ENCODE measurements at regions not wholly inside any gene's neighbourhood (a gene's known extent, or its start where the extent isn't known, plus 50 kb on each side); places are given as distances from the start of the nearest gene placed in this dataset.
"Not testable (repeated sequence)": the region's sequence is repeated elsewhere in the genome, so short reads cannot be mapped to it uniquely, and the experiment has no call there.

DNA sequence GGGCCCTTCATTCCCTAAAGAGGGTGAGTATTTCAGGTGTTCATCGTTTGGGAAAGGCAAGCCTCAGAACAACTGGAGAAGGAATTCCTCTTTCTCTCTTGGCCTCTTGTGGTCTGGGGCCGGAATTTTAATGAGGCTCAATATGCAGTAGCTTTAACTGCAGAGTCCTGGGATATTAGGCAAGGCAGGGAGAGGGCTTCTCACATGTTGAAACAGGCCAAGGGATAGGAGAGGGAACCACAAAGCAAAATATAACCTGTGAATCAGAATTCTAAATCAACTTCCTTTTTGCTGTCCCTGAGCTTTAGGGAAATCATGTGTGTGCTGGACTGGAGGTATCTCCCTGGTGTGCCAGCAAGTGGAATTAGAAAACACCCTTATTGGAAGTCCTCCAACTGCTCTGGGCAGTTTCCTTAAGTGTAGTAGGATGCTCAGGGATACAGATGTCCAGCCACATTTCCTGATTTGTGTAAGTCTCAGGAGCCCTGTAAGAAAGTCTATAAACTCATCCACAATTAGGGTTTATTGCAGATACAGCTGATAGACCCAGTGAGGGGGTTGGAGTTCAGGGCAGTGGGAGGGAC lies 215.8 kb upstream of the ZRANB2 start:
- no peak for DNase-seq (ENCODE audit: low read depth, low spot score)
- TF ChIP-seq, protein P1, sequence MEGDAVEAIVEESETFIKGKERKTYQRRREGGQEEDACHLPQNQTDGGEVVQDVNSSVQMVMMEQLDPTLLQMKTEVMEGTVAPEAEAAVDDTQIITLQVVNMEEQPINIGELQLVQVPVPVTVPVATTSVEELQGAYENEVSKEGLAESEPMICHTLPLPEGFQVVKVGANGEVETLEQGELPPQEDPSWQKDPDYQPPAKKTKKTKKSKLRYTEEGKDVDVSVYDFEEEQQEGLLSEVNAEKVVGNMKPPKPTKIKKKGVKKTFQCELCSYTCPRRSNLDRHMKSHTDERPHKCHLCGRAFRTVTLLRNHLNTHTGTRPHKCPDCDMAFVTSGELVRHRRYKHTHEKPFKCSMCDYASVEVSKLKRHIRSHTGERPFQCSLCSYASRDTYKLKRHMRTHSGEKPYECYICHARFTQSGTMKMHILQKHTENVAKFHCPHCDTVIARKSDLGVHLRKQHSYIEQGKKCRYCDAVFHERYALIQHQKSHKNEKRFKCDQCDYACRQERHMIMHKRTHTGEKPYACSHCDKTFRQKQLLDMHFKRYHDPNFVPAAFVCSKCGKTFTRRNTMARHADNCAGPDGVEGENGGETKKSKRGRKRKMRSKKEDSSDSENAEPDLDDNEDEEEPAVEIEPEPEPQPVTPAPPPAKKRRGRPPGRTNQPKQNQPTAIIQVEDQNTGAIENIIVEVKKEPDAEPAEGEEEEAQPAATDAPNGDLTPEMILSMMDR (conservative IDR thresholded peaks at IDR 0.05) = no peak
- Mint-ChIP-seq H3K4me1 (no peaks in the 10 kb centered on the region), H3K4me3 (no peak overlapping the region), H3K27me3 (ENCODE audit: low read depth) (no peaks in the 10 kb centered on the region), H3K27ac (ENCODE audit: unreplicated experiment) (no peak overlapping the region), H3K36me3 (ENCODE audit: low read depth) (no peaks in the 10 kb centered on the region), H3K9me3 (peaks cover 3% of the 10 kb centered on the region)

DNA sequence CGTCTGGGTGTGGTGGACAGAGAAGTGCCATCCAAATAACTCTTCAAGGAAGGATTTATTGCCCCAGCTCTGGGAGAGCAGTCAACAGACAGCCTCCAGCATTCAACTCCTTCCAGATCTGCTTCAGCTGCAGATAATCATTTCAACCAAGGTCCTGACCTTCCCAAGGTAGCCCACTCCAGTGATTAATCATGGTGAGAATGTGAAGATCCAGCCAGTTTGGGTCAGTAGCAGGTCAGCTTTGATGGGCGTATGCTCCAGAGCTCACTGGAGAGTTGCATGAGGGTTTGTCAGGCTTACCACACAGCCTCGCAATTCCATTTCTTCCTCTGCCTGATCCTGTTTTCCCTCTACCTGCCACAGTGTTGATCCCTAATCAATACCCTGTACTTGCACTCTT lies 214.5 kb upstream of the ZRANB2 start:
- no peaks in the 10 kb centered on the region for H3K36me3 Mint-ChIP-seq (ENCODE audit: low read depth)
- DNase-seq (ENCODE audit: low read depth, low spot score) = no peak
- TF ChIP-seq, protein P1 (conservative IDR thresholded peaks at IDR 0.05) = no peak
- H3K27ac Mint-ChIP-seq (ENCODE audit: unreplicated experiment) = no peak overlapping the region
- no peaks in the 10 kb centered on the region for H3K4me1 Mint-ChIP-seq
- H3K27me3 Mint-ChIP-seq (ENCODE audit: low read depth) = no peaks in the 10 kb centered on the region
- no peak overlapping the region for H3K4me3 Mint-ChIP-seq
- peaks cover 7% of the 10 kb centered on the region for H3K9me3 Mint-ChIP-seq

GRCh38 chr1:71294178-71294577 lies 213.3 kb upstream of the ZRANB2 start:
- H3K4me3 Mint-ChIP-seq = no peak overlapping the region
- H3K9me3 Mint-ChIP-seq = peaks cover 11% of the 10 kb centered on the region
- H3K36me3 Mint-ChIP-seq (ENCODE audit: low read depth) = no peaks in the 10 kb centered on the region
- no peak for DNase-seq (ENCODE audit: low read depth, low spot score)
- no peak overlapping the region for H3K27ac Mint-ChIP-seq (ENCODE audit: unreplicated experiment)
- H3K27me3 Mint-ChIP-seq (ENCODE audit: low read depth) = no peaks in the 10 kb centered on the region
- TF ChIP-seq, protein P1 (conservative IDR thresholded peaks at IDR 0.05) = no peak
- H3K4me1 Mint-ChIP-seq = no peaks in the 10 kb centered on the region

GRCh38 chr1:71292203-71292602 lies 211.4 kb upstream of the ZRANB2 start:
- Mint-ChIP-seq H3K4me3 (no peak overlapping the region), H3K4me1 (no peaks in the 10 kb centered on the region), H3K27me3 (ENCODE audit: low read depth) (no peaks in the 10 kb centered on the region), H3K27ac (ENCODE audit: unreplicated experiment) (no peak overlapping the region), H3K9me3 (peaks cover 11% of the 10 kb centered on the region), H3K36me3 (ENCODE audit: low read depth) (no peaks in the 10 kb centered on the region)
- DNase-seq (ENCODE audit: low read depth, low spot score) = no peak
- TF ChIP-seq, protein P1 (conservative IDR thresholded peaks at IDR 0.05) = no peak

- H3K4me1 Mint-ChIP-seq; H3K36me3 Mint-ChIP-seq (ENCODE audit: low read depth); H3K4me3 Mint-ChIP-seq; H3K27ac Mint-ChIP-seq (ENCODE audit: unreplicated experiment); DNase-seq (ENCODE audit: low read depth, low spot score); H3K27me3 Mint-ChIP-seq (ENCODE audit: low read depth): not testable (repeated sequence)
- H3K9me3 Mint-ChIP-seq = peaks cover 11% of the 10 kb centered on the region
Measured at GRCh38 chr1:71290506-71291237, 209.8 kb upstream of the ZRANB2 start.

- no peak overlapping the region for H3K27ac Mint-ChIP-seq (ENCODE audit: unreplicated experiment)
- H3K4me1 Mint-ChIP-seq = no peaks in the 10 kb centered on the region
- H3K9me3 Mint-ChIP-seq = peaks cover 12% of the 10 kb centered on the region
- TF ChIP-seq, protein P1 (conservative IDR thresholded peaks at IDR 0.05) = no peak
- no peak overlapping the region for H3K4me3 Mint-ChIP-seq
- no peak for DNase-seq (ENCODE audit: low read depth, low spot score)
- H3K36me3 Mint-ChIP-seq (ENCODE audit: low read depth) = no peaks in the 10 kb centered on the region
- H3K27me3 Mint-ChIP-seq (ENCODE audit: low read depth) = no peaks in the 10 kb centered on the region
Measured at GRCh38 chr1:71285529-71285928, 204.7 kb upstream of the ZRANB2 start.
